ENCODE measurements at regions not wholly inside any gene's neighbourhood (a gene's known extent, or its start where the extent isn't known, plus 50 kb on each side); places are given as distances from the start of the nearest gene placed in this dataset.

GRCh38 chrX:142688256-142688655 lies 337.5 kb upstream of the SPANXN4 start:
- DNase-seq (ENCODE audit: low read depth in 1 of 2, low spot score in 1 of 2) (no peak), ATAC-seq (no peak), FAIRE-seq (no peak)
- 17% methylated on average over 2 of the region's 2 CpGs for WGBS (ENCODE audit: missing lambda C conversion rate)
- H3K27ac ChIP-seq, result no peak overlapping the region
- POLR2A ChIA-PET, result no interaction called here
- TF ChIP-seq CEBPB (IDR thresholded peaks at IDR 0.05), result no peak
- no peak for TF ChIP-seq NR3C1 (IDR thresholded peaks at IDR 0.05)
- no peak for TF ChIP-seq RNF2 (IDR thresholded peaks at IDR 0.05; ENCODE audit: borderline replicate concordance, low read depth)
- no peak for TF ChIP-seq CHD2 (IDR thresholded peaks at IDR 0.05; ENCODE audit: low read length, partially characterized antibody)
- no peak for TF ChIP-seq ZNF302 (CRISPR knock-in tag; IDR thresholded peaks at IDR 0.05)
- TF ChIP-seq HES2 (IDR thresholded peaks at IDR 0.05), result no peak
- TF ChIP-seq GATA3 (IDR thresholded peaks at IDR 0.05; ENCODE audit: borderline replicate concordance), result no peak
- no peak for TF ChIP-seq NPAS2 (CRISPR knock-in tag; IDR thresholded peaks at IDR 0.05; ENCODE audit: borderline replicate concordance)
- H3K4me1 ChIP-seq, result no peaks in the 10 kb centered on the region
- H3K9me3 ChIP-seq, result no peaks in the 10 kb centered on the region
- CTCF ChIA-PET, result no interaction called here
- no peak overlapping the region for H3K4me2 ChIP-seq
- H3K4me3 ChIP-seq, result no peak overlapping the region

GRCh38 chrX:142686653-142687283 lies 339.0 kb upstream of the SPANXN4 start:
- Histone ChIP-seq H3K4me3 (no peak overlapping the region), H3K4me2 (no peak overlapping the region), H3K4me1 (no peaks in the 10 kb centered on the region), H3K27ac (no peak overlapping the region), H3K9me3 (no peaks in the 10 kb centered on the region)
- 4% methylated on average over 3 of the region's 3 CpGs for WGBS (ENCODE audit: missing lambda C conversion rate)
- TF ChIP-seq HEYL (CRISPR knock-in tag; IDR thresholded peaks at IDR 0.05), result no peak
- no peak for TF ChIP-seq ELK1 (IDR thresholded peaks at IDR 0.05; ENCODE audit: low read depth, low read length)
- no peak for TF ChIP-seq HOXA7 (CRISPR knock-in tag; IDR thresholded peaks at IDR 0.05)
- TF ChIP-seq MYC (IDR thresholded peaks at IDR 0.05; ENCODE audit: borderline replicate concordance, low read length), result no peak
- TF ChIP-seq CEBPB (IDR thresholded peaks at IDR 0.05), result no peak
- FAIRE-seq (no peak), ATAC-seq (no peak), DNase-seq (ENCODE audit: low read depth in 1 of 2, low spot score in 1 of 2) (no peak)
- ChIA-PET POLR2A (no interaction called here), CTCF (no interaction called here)

GRCh38 chrX:142686206-142686605 lies 339.5 kb upstream of the SPANXN4 start:
- no peak for ATAC-seq
- no peak overlapping the region for H3K4me2 ChIP-seq
- POLR2A ChIA-PET, result no interaction called here
- no peak overlapping the region for H3K27ac ChIP-seq
- no peaks in the 10 kb centered on the region for H3K4me1 ChIP-seq
- H3K4me3 ChIP-seq, result no peak overlapping the region
- H3K9me3 ChIP-seq, result no peaks in the 10 kb centered on the region
- 0% methylated on average over 1 of the region's 1 CpG for WGBS (ENCODE audit: missing lambda C conversion rate)
- CTCF ChIA-PET, result no interaction called here
- FAIRE-seq, result no peak
- DNase-seq (ENCODE audit: low read depth in 1 of 2, low spot score in 1 of 2), result no peak
- TF ChIP-seq CEBPB (IDR thresholded peaks at IDR 0.05) (no peak), TFCP2L1 (CRISPR knock-in tag; IDR thresholded peaks at IDR 0.05) (no peak), ZNF302 (CRISPR knock-in tag; IDR thresholded peaks at IDR 0.05) (no peak), ZFP36 (IDR thresholded peaks at IDR 0.05; ENCODE audit: borderline replicate concordance, partially characterized antibody) (no peak), JUN (IDR thresholded peaks at IDR 0.05) (no peak), BHLHE40 (IDR thresholded peaks at IDR 0.05; ENCODE audit: low read depth, low read length) (no peak), CHD2 (IDR thresholded peaks at IDR 0.05; ENCODE audit: low read length, partially characterized antibody) (no peak), HES2 (IDR thresholded peaks at IDR 0.05) (no peak), HDAC2 (IDR thresholded peaks at IDR 0.05) (no peak), RARB (CRISPR knock-in tag; IDR thresholded peaks at IDR 0.05) (no peak), MAZ (IDR thresholded peaks at IDR 0.05; ENCODE audit: borderline replicate concordance, low read depth, low read length) (no peak), SREBF2 (IDR thresholded peaks at IDR 0.05) (no peak), EHMT2 (IDR thresholded peaks at IDR 0.05; ENCODE audit: low read depth) (no peak), ATOH8 (CRISPR knock-in tag; IDR thresholded peaks at IDR 0.05; ENCODE audit: low read depth) (no peak), FOSL2 (IDR thresholded peaks at IDR 0.05) (no peak), FOSL2 (CRISPR knock-in tag; IDR thresholded peaks at IDR 0.05) (no peak), SMC3 (IDR thresholded peaks at IDR 0.05) (no peak), CBX8 (IDR thresholded peaks at IDR 0.05) (no peak), USF2 (IDR thresholded peaks at IDR 0.05) (no peak)

All from A549 (cell line).